Skeletal muscle tissue (tissue), 3 donors: ENCODE measurements at regions not wholly inside any gene's neighbourhood (a gene's known extent, or its start where the extent isn't known, plus 50 kb on each side); places are given as distances from the start of the nearest gene placed in this dataset.

ENCODE experiments used
- H3K27ac ChIP-seq: one replicate; pipeline ENCODE4 v1.7.0; 2013; ENCODE audit warnings: mild to moderate bottlenecking, low read depth, low read length, inconsistent platforms
- H3K27me3 ChIP-seq, 3 donors: one replicate each; pipeline ENCODE4 v1.7.0; 2013; ENCODE audit warnings: low read length in 3 of 3; ENCODE audit not compliant: control insufficient read depth in 3 of 3, insufficient read depth in 3 of 3
- H3K36me3 ChIP-seq, 3 donors: one replicate each; pipeline ENCODE4 v1.7.0; 2013; ENCODE audit warnings: low read length in 3 of 3; ENCODE audit not compliant: control insufficient read depth in 3 of 3, insufficient read depth in 3 of 3
- H3K4me1 ChIP-seq, 3 donors: one replicate each; pipeline ENCODE4 v1.7.0; 2013; ENCODE audit warnings: low read length in 3 of 3, mild to moderate bottlenecking in 3 of 3; ENCODE audit not compliant: control insufficient read depth in 3 of 3, insufficient read depth in 3 of 3
- H3K4me3 ChIP-seq, 3 donors: one replicate each; pipeline ENCODE4 v1.7.0; 2013; ENCODE audit warnings: low read length in 3 of 3
- H3K9ac ChIP-seq, 3 donors: one replicate each; pipeline ENCODE4 v1.7.0; 2013; ENCODE audit warnings: low read length in 3 of 3, mild to moderate bottlenecking in 3 of 3, moderate library complexity in 2 of 3, low read depth in 1 of 3
- H3K9me3 ChIP-seq, 3 donors: one replicate each; pipeline ENCODE4 v1.7.0; 2013; ENCODE audit warnings: low read length in 3 of 3; ENCODE audit not compliant: control insufficient read depth in 3 of 3
- donor health status: Osteomylitis.

DNA sequence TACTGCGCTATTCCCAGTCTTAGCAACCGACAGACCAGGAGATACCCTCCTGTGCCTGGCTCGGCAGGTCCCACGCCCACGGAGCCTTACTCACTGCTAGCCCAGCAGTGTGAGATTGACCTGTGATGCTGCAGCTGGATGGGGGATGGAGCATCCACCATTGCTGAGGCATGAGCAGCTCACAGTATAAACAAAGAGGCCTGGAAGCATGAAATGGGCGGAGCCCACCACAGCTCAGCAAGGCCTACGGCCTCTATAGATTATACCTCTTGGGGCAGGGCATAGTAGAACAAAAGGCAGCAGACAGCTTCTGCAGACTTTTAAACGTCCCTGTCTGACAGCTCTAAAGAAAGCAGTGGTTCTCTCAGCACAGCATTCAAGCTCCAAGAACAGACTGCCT, 160.3 kb downstream of the ANXA2 start:
- Histone ChIP-seq H3K27ac (no peak overlapping the region), H3K27me3 (peaks cover 0 to 7% (median 3%) of the 10 kb centered on the region in 3 donors), H3K4me1 (no peaks in the 10 kb centered on the region), H3K9ac (no peak overlapping the region), H3K36me3 (no peaks in the 10 kb centered on the region), H3K4me3 (no peak overlapping the region), H3K9me3 (no peaks in the 10 kb centered on the region)

DNA sequence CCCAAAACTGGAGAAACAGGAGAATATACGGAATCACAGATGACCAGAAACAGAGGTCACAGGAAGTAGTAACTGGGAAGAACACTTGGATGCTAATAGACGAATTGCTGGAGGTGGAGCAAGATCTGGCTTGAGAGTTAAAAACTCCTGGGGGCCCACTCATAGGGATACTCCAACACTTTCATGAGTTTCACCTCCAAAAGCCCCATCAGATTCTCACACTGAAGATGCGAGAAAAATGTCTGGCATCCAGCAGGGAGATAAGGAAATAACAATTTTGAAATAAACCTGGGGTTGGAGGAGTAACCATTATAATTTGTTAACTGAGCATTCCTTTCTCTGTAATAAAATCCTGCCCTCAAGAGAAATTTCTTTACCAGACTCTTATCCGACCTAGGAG, 154.0 kb downstream of the ANXA2 start:
- Histone ChIP-seq H3K4me3 (no peak overlapping the region), H3K27me3 (no peaks in the 10 kb centered on the region), H3K4me1 (no peaks in the 10 kb centered on the region), H3K9ac (no peak overlapping the region), H3K9me3 (no peaks in the 10 kb centered on the region), H3K36me3 (no peaks in the 10 kb centered on the region), H3K27ac (no peak overlapping the region)

DNA sequence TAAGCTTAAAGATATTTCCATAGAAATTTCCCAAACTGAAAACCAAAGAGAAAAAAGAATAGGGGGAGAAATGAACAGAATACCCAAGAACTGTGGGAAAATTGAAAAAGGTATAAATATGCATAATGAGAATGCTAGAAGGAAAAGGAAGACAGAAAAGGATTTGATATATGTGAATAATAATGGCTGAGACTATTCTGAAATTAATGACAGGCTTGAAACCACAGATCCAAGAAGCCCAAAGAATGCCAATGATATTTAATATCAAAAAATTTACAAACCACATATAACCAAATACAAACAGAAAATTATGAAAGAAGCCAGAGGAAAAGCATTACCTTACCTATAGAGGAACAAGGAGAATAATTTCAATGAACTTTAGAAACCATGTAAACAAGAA, 153.0 kb downstream of the ANXA2 start:
- no peak overlapping the region for H3K27ac ChIP-seq
- H3K9ac ChIP-seq: no peak overlapping the region
- H3K4me1 ChIP-seq: no peaks in the 10 kb centered on the region
- no peaks in the 10 kb centered on the region for H3K9me3 ChIP-seq
- no peaks in the 10 kb centered on the region for H3K27me3 ChIP-seq
- no peaks in the 10 kb centered on the region for H3K36me3 ChIP-seq
- H3K4me3 ChIP-seq: no peak overlapping the region

DNA sequence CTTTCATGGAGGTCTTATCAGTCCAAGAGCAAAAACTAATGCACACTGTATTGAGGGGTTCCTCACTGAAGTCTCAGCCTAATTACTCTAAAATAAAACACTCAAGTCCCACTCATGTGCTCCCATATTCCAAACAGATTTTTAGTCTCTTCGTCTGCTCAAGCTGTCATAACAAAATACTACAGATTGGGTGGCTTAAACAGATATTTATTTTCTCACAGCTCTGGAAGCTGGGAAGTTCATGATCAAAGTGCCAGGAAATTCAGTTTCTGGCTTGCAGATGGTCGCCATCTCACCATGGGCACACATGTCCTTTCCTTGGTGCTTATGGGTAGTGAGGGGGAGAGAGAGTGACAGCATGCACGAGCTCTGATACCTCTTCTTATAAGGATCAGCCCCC, 147.5 kb downstream of the ANXA2 start:
- H3K4me3 ChIP-seq: no peak overlapping the region

DNA sequence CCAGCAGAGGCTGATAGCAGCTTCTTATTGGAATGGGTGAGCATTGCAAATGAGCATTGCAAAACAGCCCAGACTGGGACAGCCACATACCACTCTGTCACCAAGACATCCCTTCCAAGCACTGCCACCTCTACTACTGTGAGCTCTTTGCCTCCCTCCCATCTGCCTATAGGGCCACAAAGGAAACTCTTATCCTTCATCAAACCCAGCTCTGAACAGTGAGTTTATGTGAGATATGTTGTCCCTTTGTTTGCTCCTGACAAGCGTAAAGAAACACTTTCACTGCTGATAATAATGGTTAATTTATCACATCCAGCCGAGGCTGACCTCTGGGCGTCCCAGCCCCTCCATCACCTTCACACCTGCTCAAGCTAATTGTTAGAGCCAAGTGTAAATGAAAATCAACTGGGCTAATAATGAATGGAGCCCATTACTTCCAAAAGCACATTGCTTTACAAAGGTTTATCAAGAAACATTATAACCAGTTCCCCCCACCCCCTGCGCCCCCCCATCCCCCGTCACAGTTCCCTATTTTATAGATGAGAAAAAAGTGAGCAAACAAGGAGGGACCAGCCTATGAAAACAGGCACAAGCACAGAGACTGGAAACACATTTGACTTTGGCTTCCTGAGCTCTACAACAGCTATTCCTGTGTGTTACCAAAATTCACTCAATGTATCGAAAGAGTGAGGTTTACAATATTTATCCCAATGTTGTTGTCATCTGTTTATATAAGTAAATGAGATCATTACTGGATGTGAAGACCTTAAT, 146.3 kb downstream of the ANXA2 start:
- Histone ChIP-seq H3K4me1 (no peaks in the 10 kb centered on the region), H3K36me3 (no peaks in the 10 kb centered on the region), H3K27me3 (peaks cover 0 to 6% (median 0%) of the 10 kb centered on the region in 3 donors), H3K9me3 (no peaks in the 10 kb centered on the region), H3K4me3 (no peak overlapping the region), H3K27ac (no peak overlapping the region), H3K9ac (no peak overlapping the region)

More for the DNA sequence above, 147.5 kb downstream of the ANXA2 start:
- H3K27ac ChIP-seq: no peak overlapping the region
- H3K4me1 ChIP-seq: no peaks in the 10 kb centered on the region
- no peaks in the 10 kb centered on the region for H3K9me3 ChIP-seq
- no peak overlapping the region for H3K9ac ChIP-seq
- H3K27me3 ChIP-seq: peaks cover 0 to 6% (median 0%) of the 10 kb centered on the region in 3 donors
- H3K36me3 ChIP-seq: no peaks in the 10 kb centered on the region

DNA sequence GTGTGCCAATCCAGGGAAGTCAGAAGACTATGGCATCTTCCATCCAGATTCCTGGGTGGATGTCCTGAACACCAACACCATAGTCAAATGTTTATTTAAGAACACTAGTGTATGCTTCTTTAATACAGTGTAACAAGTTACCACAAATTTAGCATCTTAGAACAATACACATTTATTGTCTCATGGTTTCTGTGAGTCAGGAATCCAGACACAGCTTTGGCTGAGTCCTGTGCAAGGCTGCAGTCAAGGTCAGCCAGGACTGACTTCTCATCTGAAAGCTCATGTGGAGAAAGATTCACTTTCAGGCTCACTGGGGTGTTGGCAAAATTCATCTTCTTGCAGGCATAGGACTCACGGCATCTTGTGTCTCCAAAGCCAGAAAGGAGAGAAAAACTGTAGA, 143.4 kb downstream of the ANXA2 start:
- Histone ChIP-seq H3K27me3 (peaks cover 0 to 6% (median 0%) of the 10 kb centered on the region in 3 donors), H3K4me3 (no peak overlapping the region), H3K9me3 (no peaks in the 10 kb centered on the region), H3K9ac (no peak overlapping the region), H3K36me3 (no peaks in the 10 kb centered on the region), H3K4me1 (no peaks in the 10 kb centered on the region), H3K27ac (no peak overlapping the region)

DNA sequence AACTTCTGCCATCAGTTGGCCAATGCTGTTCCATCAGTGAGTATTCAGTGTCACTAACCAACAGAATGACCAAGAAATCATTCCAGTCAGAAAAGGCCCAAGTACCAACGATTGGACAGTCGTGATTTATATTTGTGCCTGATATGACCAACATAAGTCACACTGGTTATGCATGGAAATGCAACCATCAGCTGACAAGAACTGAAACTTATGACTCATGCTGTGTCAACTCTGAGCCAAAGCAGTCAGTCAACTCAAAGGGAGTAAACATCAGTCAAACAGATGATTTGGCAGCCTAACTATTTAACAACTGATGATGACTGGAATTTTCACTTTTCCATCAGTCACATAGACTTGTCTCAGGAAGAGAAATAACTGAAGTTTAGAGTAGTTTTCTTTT, 142.4 kb downstream of the ANXA2 start:
- Histone ChIP-seq H3K27ac (no peak overlapping the region), H3K9me3 (no peaks in the 10 kb centered on the region)

DNA sequence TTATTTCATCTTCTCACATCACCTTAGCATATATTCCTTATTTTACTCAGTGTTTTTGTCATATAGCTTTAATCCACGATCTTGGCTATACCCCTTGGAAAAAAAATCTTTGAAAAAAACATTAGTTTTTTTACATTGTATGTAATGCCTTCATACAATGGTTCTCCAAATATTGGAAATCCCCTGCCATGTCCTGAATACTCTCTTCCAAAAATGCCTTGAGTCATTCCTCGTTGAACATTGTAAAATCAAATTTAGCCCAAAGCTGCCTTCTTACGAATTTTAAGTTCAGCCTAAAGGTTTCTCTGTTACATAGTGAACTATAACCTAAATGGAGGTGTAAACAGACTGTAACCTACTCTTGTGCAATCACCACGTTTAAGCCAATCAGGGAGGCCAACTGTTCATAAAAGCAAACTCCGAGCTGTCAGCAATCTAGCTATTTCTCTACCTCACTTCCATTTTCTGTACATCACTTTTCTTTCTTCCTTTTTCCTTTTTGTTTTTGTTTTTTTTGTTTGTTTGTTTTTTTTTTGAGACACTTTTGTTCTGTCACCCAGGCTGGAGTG, 140.1 kb downstream of the ANXA2 start:
- no peak overlapping the region for H3K9ac ChIP-seq
- no peaks in the 10 kb centered on the region for H3K4me1 ChIP-seq
- no peaks in the 10 kb centered on the region for H3K36me3 ChIP-seq
- no peak overlapping the region for H3K4me3 ChIP-seq
- no peak overlapping the region for H3K27ac ChIP-seq
- H3K27me3 ChIP-seq: peaks cover 0 to 6% (median 0%) of the 10 kb centered on the region in 3 donors
- H3K9me3 ChIP-seq: no peaks in the 10 kb centered on the region

More for the DNA sequence above, 142.4 kb downstream of the ANXA2 start:
- peaks cover 0 to 6% (median 0%) of the 10 kb centered on the region in 3 donors for H3K27me3 ChIP-seq
- no peak overlapping the region for H3K4me3 ChIP-seq
- H3K36me3 ChIP-seq: no peaks in the 10 kb centered on the region
- H3K9ac ChIP-seq: no peak overlapping the region
- H3K4me1 ChIP-seq: no peaks in the 10 kb centered on the region

DNA sequence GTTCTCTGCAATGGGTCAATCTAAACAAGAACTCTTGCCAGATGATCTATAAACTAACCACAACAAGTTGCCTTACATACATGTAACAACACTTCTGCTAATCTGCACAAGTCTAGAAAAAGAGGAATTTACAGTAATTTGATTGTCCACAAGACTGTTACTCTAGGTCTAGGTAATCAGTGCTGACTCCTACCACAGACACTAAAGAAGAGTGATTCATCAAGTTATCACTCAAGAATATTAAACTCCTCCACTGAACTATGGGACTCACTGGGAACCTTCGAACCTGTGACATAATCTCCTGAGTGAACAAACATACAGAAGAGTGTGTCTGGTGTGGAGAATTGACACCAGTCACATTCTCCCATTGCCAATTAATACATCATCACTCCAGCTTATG, 138.3 kb downstream of the ANXA2 start:
- no peaks in the 10 kb centered on the region for H3K9me3 ChIP-seq
- H3K36me3 ChIP-seq: no peaks in the 10 kb centered on the region
- no peak overlapping the region for H3K4me3 ChIP-seq
- H3K27ac ChIP-seq: no peak overlapping the region
- H3K27me3 ChIP-seq: peaks cover 0 to 6% (median 0%) of the 10 kb centered on the region in 3 donors
- no peak overlapping the region for H3K9ac ChIP-seq
- no peaks in the 10 kb centered on the region for H3K4me1 ChIP-seq

DNA sequence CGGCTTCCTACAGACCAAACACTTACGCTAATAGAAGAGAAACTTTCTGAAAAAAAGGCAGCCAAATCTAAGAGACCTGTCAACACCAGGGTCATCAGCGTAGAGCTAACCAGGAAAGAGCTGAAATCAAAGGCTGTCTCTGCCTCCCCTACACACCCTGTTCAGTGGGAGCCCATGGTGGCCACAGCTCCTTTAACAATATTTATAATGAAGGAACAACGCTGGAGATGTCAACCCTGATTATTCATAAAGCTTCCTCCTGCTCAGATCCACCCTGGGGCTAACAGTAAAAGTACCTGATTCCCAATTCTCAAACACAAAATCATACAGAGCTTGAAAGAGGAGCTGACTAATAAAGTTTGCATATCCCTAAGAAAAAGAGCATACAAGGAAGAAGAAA, 133.7 kb downstream of the ANXA2 start:
- Histone ChIP-seq H3K36me3 (no peaks in the 10 kb centered on the region), H3K4me1 (no peaks in the 10 kb centered on the region), H3K9ac (no peak overlapping the region), H3K27ac (no peak overlapping the region), H3K9me3 (no peaks in the 10 kb centered on the region), H3K27me3 (peaks cover 0 to 12% (median 0%) of the 10 kb centered on the region in 3 donors), H3K4me3 (no peak overlapping the region)
